ENCODE measurements at regions not wholly inside any gene's neighbourhood (a gene's known extent, or its start where the extent isn't known, plus 50 kb on each side); places are given as distances from the start of the nearest gene placed in this dataset.

DNA sequence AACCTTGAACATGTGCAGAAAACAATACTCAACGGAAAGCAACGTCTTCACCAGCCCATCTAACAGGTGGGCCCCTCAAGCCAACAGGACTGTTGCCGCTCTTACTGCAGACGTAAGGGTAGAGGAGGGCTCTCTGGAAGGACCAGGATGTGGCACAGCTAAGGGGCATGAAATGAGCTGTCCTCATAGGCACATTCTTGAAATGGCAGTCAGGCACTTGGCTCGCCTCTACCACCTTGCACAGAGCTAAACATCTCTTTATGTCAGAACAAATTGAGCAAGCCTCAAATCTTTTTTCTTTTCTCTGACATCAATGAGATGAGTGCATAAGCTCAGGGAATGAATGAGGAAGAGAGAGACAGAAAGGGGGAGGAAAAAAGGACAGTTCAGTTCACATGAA, 86.4 kb upstream of the ESRRG start:
- in situ Hi-C loops (cut with MboI) (no loop called here), intact Hi-C loops (cut with micrococcal nuclease) (no loop called here)
- H3K9me1 ChIP-seq (ENCODE audit: control insufficient read depth, insufficient read depth, low read length) = no peaks in the 10 kb centered on the region
- H3K27me3 ChIP-seq (ENCODE audit: control insufficient read depth in 2 of 2, insufficient read depth in 2 of 2, low read length in 2 of 2) = no peaks in the 10 kb centered on the region
- ChIA-PET POLR2A (no interaction called here), CTCF (ENCODE audit: low intra/inter-chr PET ratio) (no interaction called here)
- no peaks in the 10 kb centered on the region for H3K9me3 ChIP-seq (replicated peaks; ENCODE audit: control insufficient read depth, insufficient read depth, low read depth, low read length)
- no peak overlapping the region for H3K4me2 ChIP-seq (ENCODE audit: insufficient read depth, low read length)
- DNase-seq (ENCODE audit: extremely low read depth in 1 of 4, low spot score in 3 of 4) = no peak
- WGBS (ENCODE audit: insufficient coverage, low coverage, missing lambda C conversion rate) = 0% methylated on average over 5 of the region's 5 CpGs
- no peak overlapping the region for H2AFZ ChIP-seq (ENCODE audit: low read depth, low read length)
- no peak for TF ChIP-seq ZNF766 (CRISPR knock-in tag; conservative IDR thresholded peaks at IDR 0.05)
- H3K4me1 ChIP-seq (replicated peaks in 1 of 2; ENCODE audit: control insufficient read depth in 2 of 2, insufficient read depth in 2 of 2, low read length in 2 of 2) = no peaks in the 10 kb centered on the region
- H4K20me1 ChIP-seq (replicated peaks; ENCODE audit: control insufficient read depth, insufficient read depth, low read length) = no peaks in the 10 kb centered on the region
- no TSS peak for BruUV-seq (replicated peaks)
- no peak overlapping the region for H3K9ac ChIP-seq (ENCODE audit: insufficient read depth in 1 of 2, low read depth in 2 of 2, low read length in 2 of 2)
- no peak overlapping the region for H3K27ac ChIP-seq (ENCODE audit: extremely low read depth, low read depth, low read length)
- no peak for ATAC-seq
- FAIRE-seq = no peak
- H3K4me3 ChIP-seq = no peak overlapping the region
- H3K79me2 ChIP-seq (ENCODE audit: control insufficient read depth, insufficient read depth, low read length) = no peaks in the 10 kb centered on the region
- H3K36me3 ChIP-seq (ENCODE audit: control insufficient read depth, insufficient read depth, low read length) = no peaks in the 10 kb centered on the region

DNA sequence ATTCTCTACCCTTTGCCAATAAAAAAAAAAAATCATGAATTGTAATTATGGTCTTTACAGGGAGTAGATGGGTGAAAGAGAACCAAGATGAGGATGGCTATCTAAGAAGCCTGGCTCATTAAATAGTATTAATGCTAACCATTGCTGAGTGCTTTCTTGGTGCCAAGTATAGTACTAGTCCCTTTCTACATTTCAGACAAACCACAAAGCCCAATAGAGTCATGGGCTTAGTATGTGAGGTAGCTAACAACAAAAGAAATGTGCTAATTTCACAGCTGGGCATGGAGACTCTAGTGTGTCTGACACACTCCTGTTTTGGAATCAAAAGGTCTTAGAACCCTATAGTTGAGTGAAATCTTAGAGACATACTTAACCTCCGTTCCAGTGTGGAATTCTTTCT, 84.5 kb upstream of the ESRRG start:
- Histone ChIP-seq H3K4me3 (no peak overlapping the region), H3K36me3 (ENCODE audit: control insufficient read depth, insufficient read depth, low read length) (no peaks in the 10 kb centered on the region), H3K4me2 (ENCODE audit: insufficient read depth, low read length) (no peak overlapping the region), H3K9ac (ENCODE audit: insufficient read depth in 1 of 2, low read depth in 2 of 2, low read length in 2 of 2) (no peak overlapping the region), H3K79me2 (ENCODE audit: control insufficient read depth, insufficient read depth, low read length) (no peaks in the 10 kb centered on the region), H3K27me3 (ENCODE audit: control insufficient read depth in 2 of 2, insufficient read depth in 2 of 2, low read length in 2 of 2) (no peaks in the 10 kb centered on the region), H3K9me1 (ENCODE audit: control insufficient read depth, insufficient read depth, low read length) (no peaks in the 10 kb centered on the region), H4K20me1 (replicated peaks; ENCODE audit: control insufficient read depth, insufficient read depth, low read length) (no peaks in the 10 kb centered on the region), H3K9me3 (replicated peaks; ENCODE audit: control insufficient read depth, insufficient read depth, low read depth, low read length) (no peaks in the 10 kb centered on the region; the same call in 1 of the 2 replicates), H3K4me1 (replicated peaks in 1 of 2; ENCODE audit: control insufficient read depth in 2 of 2, insufficient read depth in 2 of 2, low read length in 2 of 2) (no peaks in the 10 kb centered on the region), H3K27ac (ENCODE audit: extremely low read depth, low read depth, low read length) (no peak overlapping the region), H2AFZ (ENCODE audit: low read depth, low read length) (no peak overlapping the region)
- no peak for TF ChIP-seq ZBTB1 (CRISPR knock-in tag; IDR thresholded peaks at IDR 0.05; ENCODE audit: borderline replicate concordance, low read depth)
- no peak for TF ChIP-seq MXI1 (IDR thresholded peaks at IDR 0.05; ENCODE audit: low read depth, low read length)
- TF ChIP-seq, protein P1, sequence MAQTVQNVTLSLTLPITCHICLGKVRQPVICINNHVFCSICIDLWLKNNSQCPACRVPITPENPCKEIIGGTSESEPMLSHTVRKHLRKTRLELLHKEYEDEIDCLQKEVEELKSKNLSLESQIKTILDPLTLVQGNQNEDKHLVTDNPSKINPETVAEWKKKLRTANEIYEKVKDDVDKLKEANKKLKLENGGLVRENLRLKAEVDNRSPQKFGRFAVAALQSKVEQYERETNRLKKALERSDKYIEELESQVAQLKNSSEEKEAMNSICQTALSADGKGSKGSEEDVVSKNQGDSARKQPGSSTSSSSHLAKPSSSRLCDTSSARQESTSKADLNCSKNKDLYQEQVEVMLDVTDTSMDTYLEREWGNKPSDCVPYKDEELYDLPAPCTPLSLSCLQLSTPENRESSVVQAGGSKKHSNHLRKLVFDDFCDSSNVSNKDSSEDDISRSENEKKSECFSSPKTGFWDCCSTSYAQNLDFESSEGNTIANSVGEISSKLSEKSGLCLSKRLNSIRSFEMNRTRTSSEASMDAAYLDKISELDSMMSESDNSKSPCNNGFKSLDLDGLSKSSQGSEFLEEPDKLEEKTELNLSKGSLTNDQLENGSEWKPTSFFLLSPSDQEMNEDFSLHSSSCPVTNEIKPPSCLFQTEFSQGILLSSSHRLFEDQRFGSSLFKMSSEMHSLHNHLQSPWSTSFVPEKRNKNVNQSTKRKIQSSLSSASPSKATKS (CRISPR knock-in tag; IDR thresholded peaks at IDR 0.05) = no peak
- TF ChIP-seq ZNF695 (CRISPR knock-in tag; IDR thresholded peaks at IDR 0.05) = no peak
- TF ChIP-seq SIN3A (IDR thresholded peaks at IDR 0.05; ENCODE audit: borderline replicate concordance in 2 of 2, control insufficient read depth in 1 of 2, low read depth in 2 of 2, low read length in 2 of 2) = no peak
- CTCF ChIA-PET (ENCODE audit: low intra/inter-chr PET ratio) = no interaction called here
- DNase-seq (ENCODE audit: extremely low read depth in 1 of 4, low spot score in 3 of 4) (no peak), ATAC-seq (no peak), FAIRE-seq (no peak)
- POLR2A ChIA-PET = no interaction called here
- WGBS (ENCODE audit: insufficient coverage, low coverage, missing lambda C conversion rate) = 0% methylated on average over 1 of the region's 1 CpG
- intact Hi-C loops (cut with micrococcal nuclease) (no loop called here), in situ Hi-C loops (cut with MboI) (no loop called here)
- no TSS peak for BruUV-seq (replicated peaks)
